H9 (cell line): ENCODE measurements at regions not wholly inside any gene's neighbourhood (a gene's known extent, or its start where the extent isn't known, plus 50 kb on each side); places are given as distances from the start of the nearest gene placed in this dataset.

Source experiments
- DNase-seq: peaks from one replicate; pipeline ENCODE4 v3.0.0-alpha.2; 2017
- H2AFZ ChIP-seq: one replicate; pipeline ENCODE4 v1.6.1; 2013; ENCODE audit warnings: mild to moderate bottlenecking, low read length, control low read depth, moderate library complexity
- H2AK5ac ChIP-seq: 2 replicates; pipeline ENCODE4 v1.6.1; 2013; ENCODE audit warnings: low read length, control low read depth, mixed read lengths; ENCODE audit not compliant: insufficient read length
- H2BK120ac ChIP-seq: one replicate; pipeline ENCODE4 v1.6.1; 2013; ENCODE audit warnings: low read depth, mild to moderate bottlenecking, low read length, control low read depth, inconsistent platforms; ENCODE audit not compliant: poor library complexity, severe bottlenecking
- H2BK12ac ChIP-seq: 2 replicates; pipeline ENCODE4 v1.6.1; 2013; ENCODE audit warnings: low read length, control low read depth, mixed read lengths, low read depth; ENCODE audit not compliant: insufficient read length
- H2BK15ac ChIP-seq: 2 replicates; pipeline ENCODE4 v1.6.1; 2013; ENCODE audit warnings: low read depth, low read length, control low read depth
- H2BK20ac ChIP-seq: one replicate; pipeline ENCODE4 v1.6.1; 2013; ENCODE audit warnings: low read depth, mild to moderate bottlenecking, low read length, control low read depth, inconsistent platforms; ENCODE audit not compliant: poor library complexity, severe bottlenecking
- H2BK5ac ChIP-seq: 2 replicates; pipeline ENCODE4 v1.6.1; 2013; ENCODE audit warnings: low read length, control low read depth, mixed read lengths; ENCODE audit not compliant: insufficient read length
- H3K14ac ChIP-seq: 2 replicates; pipeline ENCODE4 v1.6.1; 2013; ENCODE audit warnings: low read length, control low read depth; ENCODE audit not compliant: insufficient read depth
- H3K18ac ChIP-seq: 2 replicates; pipeline ENCODE4 v1.6.1; 2013; ENCODE audit warnings: low read depth, mild to moderate bottlenecking, mixed read lengths, low read length, control low read depth; ENCODE audit not compliant: insufficient read length
- H3K23ac ChIP-seq: 2 replicates; pipeline ENCODE4 v1.6.1; 2013; ENCODE audit warnings: low read length, control low read depth, mixed read lengths, low read depth; ENCODE audit not compliant: insufficient read length
- H3K23me2 ChIP-seq: 2 replicates; pipeline ENCODE4 v1.6.1; 2013; ENCODE audit warnings: low read depth, mild to moderate bottlenecking, mixed read lengths, low read length, control low read depth; ENCODE audit not compliant: insufficient read length, poor library complexity, severe bottlenecking
- H3K27ac ChIP-seq: 2 replicates; pipeline ENCODE4 v1.5.1; 2013; ENCODE audit warnings: low read length, control low read depth, mixed read lengths, low read depth; ENCODE audit not compliant: insufficient read length
- H3K27me3 ChIP-seq: 2 replicates; pipeline ENCODE4 v1.6.1; 2013; ENCODE audit warnings: low read length, control low read depth, inconsistent platforms; ENCODE audit not compliant: insufficient read depth
- H3K4ac ChIP-seq: 2 replicates; pipeline ENCODE4 v1.6.1; 2013; ENCODE audit warnings: low read depth, mild to moderate bottlenecking, control low read depth, inconsistent platforms, low read length, moderate library complexity
- H3K4me1 ChIP-seq: 2 replicates; pipeline ENCODE4 v1.6.1; 2013; ENCODE audit warnings: low read length, control low read depth, inconsistent platforms; ENCODE audit not compliant: insufficient read depth
- H3K4me2 ChIP-seq: 2 replicates; pipeline ENCODE4 v1.6.1; 2013; ENCODE audit warnings: low read length, control low read depth, mixed read lengths; ENCODE audit not compliant: insufficient read length, insufficient read depth
- H3K56ac ChIP-seq: 2 replicates; pipeline ENCODE4 v1.6.1; 2013; ENCODE audit warnings: low read depth, mild to moderate bottlenecking, mixed read lengths, low read length, control low read depth; ENCODE audit not compliant: insufficient read length
- H3K79me1 ChIP-seq: 2 replicates; pipeline ENCODE4 v1.6.1; 2013; ENCODE audit warnings: low read depth, mild to moderate bottlenecking, moderate library complexity, low read length, control low read depth, inconsistent platforms; ENCODE audit not compliant: insufficient read depth, poor library complexity, severe bottlenecking
- H3K79me2 ChIP-seq: 2 replicates; pipeline ENCODE4 v1.6.1; 2013; ENCODE audit warnings: low read length, control low read depth, inconsistent platforms; ENCODE audit not compliant: insufficient read depth
- H3K9ac ChIP-seq: 2 replicates; pipeline ENCODE4 v1.6.1; 2013; ENCODE audit warnings: low read length, control low read depth, mixed read lengths; ENCODE audit not compliant: insufficient read length; ENCODE audit errors: extremely low read depth
- H3K9me3 ChIP-seq: one replicate; pipeline ENCODE4 v1.6.1; 2013; ENCODE audit warnings: low read depth, low read length, inconsistent platforms; ENCODE audit not compliant: control insufficient read depth
- H3T11ph ChIP-seq: one replicate; pipeline ENCODE4 v1.6.1; 2013; ENCODE audit warnings: mild to moderate bottlenecking, low read length, control low read depth, inconsistent platforms
- H4K20me1 ChIP-seq: one replicate; pipeline ENCODE4 v1.6.1; 2013; ENCODE audit not compliant: control insufficient read depth, insufficient read length, insufficient read depth
- H4K5ac ChIP-seq: 2 replicates; pipeline ENCODE4 v1.6.1; 2013; ENCODE audit warnings: low read depth, mild to moderate bottlenecking, mixed read lengths, low read length, control low read depth; ENCODE audit not compliant: insufficient read length
- H4K8ac ChIP-seq: replicated peaks from 2 replicates; pipeline ENCODE4 v1.6.1; 2013; ENCODE audit warnings: low read length, control low read depth, mixed read lengths, low read depth; ENCODE audit not compliant: insufficient read length
- H4K91ac ChIP-seq: 2 replicates; pipeline ENCODE4 v1.6.1; 2013; ENCODE audit warnings: low read depth, mild to moderate bottlenecking, moderate library complexity, mixed read lengths, low read length, control low read depth; ENCODE audit not compliant: insufficient read length
- H3K27ac Mint-ChIP-seq, 3 experiments: 2 replicates in 2 of 3; 3 replicates in 1 of 3; pipeline ENCODE4 v1.8.0; 2020 to 2021; ENCODE audit warnings: mixed read lengths in 3 of 3, mild to moderate bottlenecking in 1 of 3, moderate library complexity in 1 of 3
- H3K27me3 Mint-ChIP-seq: 2 replicates; pipeline ENCODE4 v1.8.0; 2021; ENCODE audit warnings: low read depth, mild to moderate bottlenecking, moderate library complexity, mixed read lengths
- H3K36me3 Mint-ChIP-seq, 3 experiments: 2 replicates in 2 of 3; 3 replicates in 1 of 3; pipeline ENCODE4 v1.8.0; 2020 to 2021; ENCODE audit warnings: low read depth in 3 of 3, mixed read lengths in 3 of 3; ENCODE audit not compliant: insufficient read depth in 1 of 3
- H3K4me1 Mint-ChIP-seq, 2 experiments: 2 replicates each; pipeline ENCODE4 v1.8.0; 2020; ENCODE audit warnings: mixed read lengths in 2 of 2
- H3K4me3 Mint-ChIP-seq, 2 experiments: 2 replicates in 1 of 2; 3 replicates in 1 of 2; pipeline ENCODE4 v1.8.0; 2020 to 2021; ENCODE audit warnings: mild to moderate bottlenecking in 2 of 2, mixed read lengths in 2 of 2, moderate library complexity in 1 of 2
- H3K9me3 Mint-ChIP-seq, 2 experiments: 2 replicates in 1 of 2; 3 replicates in 1 of 2; pipeline ENCODE4 v1.8.0; 2020; ENCODE audit warnings: mild to moderate bottlenecking in 2 of 2, mixed read lengths in 2 of 2, moderate library complexity in 1 of 2
- WGBS: extraction: QIAGEN DNeasy Blood & Tissue Kit; methylation state at CpG from one replicate; pipeline ENCODE4 v1.1.7; 2013; ENCODE audit warnings: missing lambda C conversion rate, low lambda C conversion rate, mixed read lengths; ENCODE audit not compliant: insufficient read length; ENCODE audit errors: extremely low coverage; 5-methylcytosine and 5-hydroxymethylcytosine counted together
- TF ChIP-seq, protein P1 (sequence below): fragments of 200-600 bp; sonication (generic); conservative IDR thresholded peaks from 3 replicates; pipeline ENCODE4 v1.8.0; 2021; ENCODE audit warnings: antibody characterized with exemption, mild to moderate bottlenecking

DNA sequence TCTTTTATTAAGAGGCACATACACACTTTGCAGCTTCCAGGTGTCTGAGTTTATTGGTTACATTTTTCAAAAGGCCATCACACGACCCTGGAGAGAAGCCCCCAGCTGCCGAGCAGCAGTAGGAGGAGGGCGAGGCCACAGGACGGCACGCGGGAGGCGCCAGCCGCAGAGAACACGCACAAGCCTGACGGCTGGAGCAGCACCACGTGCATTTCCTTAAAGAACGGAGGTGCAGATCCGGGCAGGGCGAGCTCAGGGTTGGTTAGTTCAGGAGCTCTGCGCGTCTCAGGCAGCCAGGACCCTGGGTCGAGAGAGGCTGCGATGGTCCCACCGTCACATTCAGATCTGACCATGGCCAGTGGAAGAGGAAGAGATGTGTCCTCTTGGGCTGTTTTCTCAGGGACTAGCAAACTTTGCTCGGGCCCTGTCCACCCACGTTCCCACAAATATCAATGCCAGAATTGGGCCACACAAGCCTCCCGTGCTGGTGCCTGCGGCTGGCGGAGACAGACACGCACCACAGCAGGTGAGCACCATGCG is 121.4 kb upstream of the AFDN start:
- H2BK12ac ChIP-seq: no peak overlapping the region
- H4K91ac ChIP-seq: no peak overlapping the region
- H3K27me3 ChIP-seq: no peaks in the 10 kb centered on the region
- H4K5ac ChIP-seq: no peak overlapping the region
- H2BK20ac ChIP-seq: no peak overlapping the region
- no peak overlapping the region for H2AFZ ChIP-seq
- H3K27ac ChIP-seq: no peak overlapping the region
- Mint-ChIP-seq H3K36me3 (no peaks in the 10 kb centered on the region), H3K4me3 (no peak overlapping the region), H3K9me3 (no peaks in the 10 kb centered on the region), H3K27me3 (no peaks in the 10 kb centered on the region; the same call in 1 of the 2 replicates), H3K27ac (no peak overlapping the region), H3K4me1 (peaks cover 5 to 7% of the 10 kb centered on the region in 2 experiments)
- no peaks in the 10 kb centered on the region for H3K79me2 ChIP-seq
- TF ChIP-seq, protein P1, sequence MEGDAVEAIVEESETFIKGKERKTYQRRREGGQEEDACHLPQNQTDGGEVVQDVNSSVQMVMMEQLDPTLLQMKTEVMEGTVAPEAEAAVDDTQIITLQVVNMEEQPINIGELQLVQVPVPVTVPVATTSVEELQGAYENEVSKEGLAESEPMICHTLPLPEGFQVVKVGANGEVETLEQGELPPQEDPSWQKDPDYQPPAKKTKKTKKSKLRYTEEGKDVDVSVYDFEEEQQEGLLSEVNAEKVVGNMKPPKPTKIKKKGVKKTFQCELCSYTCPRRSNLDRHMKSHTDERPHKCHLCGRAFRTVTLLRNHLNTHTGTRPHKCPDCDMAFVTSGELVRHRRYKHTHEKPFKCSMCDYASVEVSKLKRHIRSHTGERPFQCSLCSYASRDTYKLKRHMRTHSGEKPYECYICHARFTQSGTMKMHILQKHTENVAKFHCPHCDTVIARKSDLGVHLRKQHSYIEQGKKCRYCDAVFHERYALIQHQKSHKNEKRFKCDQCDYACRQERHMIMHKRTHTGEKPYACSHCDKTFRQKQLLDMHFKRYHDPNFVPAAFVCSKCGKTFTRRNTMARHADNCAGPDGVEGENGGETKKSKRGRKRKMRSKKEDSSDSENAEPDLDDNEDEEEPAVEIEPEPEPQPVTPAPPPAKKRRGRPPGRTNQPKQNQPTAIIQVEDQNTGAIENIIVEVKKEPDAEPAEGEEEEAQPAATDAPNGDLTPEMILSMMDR: no peak
- H3K4ac ChIP-seq: no peak overlapping the region
- no peak overlapping the region for H4K8ac ChIP-seq
- no peaks in the 10 kb centered on the region for H4K20me1 ChIP-seq
- no peak overlapping the region for H3K14ac ChIP-seq
- no peak overlapping the region for H2BK15ac ChIP-seq
- H2AK5ac ChIP-seq: no peak overlapping the region
- no peak for DNase-seq
- H3K9ac ChIP-seq: no peak overlapping the region
- H3K23me2 ChIP-seq: no peaks in the 10 kb centered on the region
- no peak overlapping the region for H2BK120ac ChIP-seq
- WGBS: no CpG with 5 or more reads among the region's 26 CpGs
- H3K18ac ChIP-seq: no peak overlapping the region
- no peaks in the 10 kb centered on the region for H3K9me3 ChIP-seq
- H3K4me1 ChIP-seq: no peaks in the 10 kb centered on the region
- H2BK5ac ChIP-seq: no peak overlapping the region
- H3K79me1 ChIP-seq: no peaks in the 10 kb centered on the region
- H3K23ac ChIP-seq: no peak overlapping the region
- no peak overlapping the region for H3T11ph ChIP-seq
- no peak overlapping the region for H3K56ac ChIP-seq
- no peak overlapping the region for H3K4me2 ChIP-seq
